Stimulated activated CD4-positive, alpha-beta T cell treated with anti-CD3 and anti-CD28 coated beads, Interleukin-4, amount 100 ng/mL, for 1 hour (primary cell): ENCODE measurements at regions not wholly inside any gene's neighbourhood (a gene's known extent, or its start where the extent isn't known, plus 50 kb on each side); places are given as distances from the start of the nearest gene placed in this dataset.
"Not testable (repeated sequence)": the region's sequence is repeated elsewhere in the genome, so short reads cannot be mapped to it uniquely, and the experiment has no call there.

Experiments used
- DNase-seq: peaks from one replicate; pipeline ENCODE4 v3.0.0-alpha.2; 2020

GRCh38 chr6:140388815-140389214 lies 1014.4 kb upstream of the CITED2 start:
- DNase-seq = no peak

- DNase-seq = no peak
These were observed 1013.8 kb upstream of the CITED2 start for GRCh38 chr6:140388192-140388802.

DNA sequence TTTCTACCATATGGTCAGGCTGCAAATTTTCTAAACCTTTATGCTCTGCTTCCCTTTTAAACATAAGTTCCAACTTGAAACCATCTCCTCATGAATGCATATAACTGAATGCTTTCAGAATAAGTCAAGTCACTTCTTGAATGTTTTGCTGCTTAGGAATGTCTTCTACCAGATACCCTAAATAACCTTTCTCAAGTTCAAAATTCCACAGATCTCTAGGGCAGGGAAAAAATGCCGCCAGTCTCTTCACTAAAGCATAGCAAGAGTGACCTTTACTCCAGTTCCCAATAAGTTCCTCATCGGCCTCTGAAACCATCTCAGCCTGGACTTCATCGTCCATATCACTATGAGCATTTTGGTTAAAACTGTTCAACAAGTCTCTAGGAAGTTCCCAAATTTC lies 1011.2 kb upstream of the CITED2 start:
- DNase-seq = no peak

- no peak for DNase-seq
These were observed 1007.9 kb upstream of the CITED2 start for GRCh38 chr6:140382355-140382754.

DNA sequence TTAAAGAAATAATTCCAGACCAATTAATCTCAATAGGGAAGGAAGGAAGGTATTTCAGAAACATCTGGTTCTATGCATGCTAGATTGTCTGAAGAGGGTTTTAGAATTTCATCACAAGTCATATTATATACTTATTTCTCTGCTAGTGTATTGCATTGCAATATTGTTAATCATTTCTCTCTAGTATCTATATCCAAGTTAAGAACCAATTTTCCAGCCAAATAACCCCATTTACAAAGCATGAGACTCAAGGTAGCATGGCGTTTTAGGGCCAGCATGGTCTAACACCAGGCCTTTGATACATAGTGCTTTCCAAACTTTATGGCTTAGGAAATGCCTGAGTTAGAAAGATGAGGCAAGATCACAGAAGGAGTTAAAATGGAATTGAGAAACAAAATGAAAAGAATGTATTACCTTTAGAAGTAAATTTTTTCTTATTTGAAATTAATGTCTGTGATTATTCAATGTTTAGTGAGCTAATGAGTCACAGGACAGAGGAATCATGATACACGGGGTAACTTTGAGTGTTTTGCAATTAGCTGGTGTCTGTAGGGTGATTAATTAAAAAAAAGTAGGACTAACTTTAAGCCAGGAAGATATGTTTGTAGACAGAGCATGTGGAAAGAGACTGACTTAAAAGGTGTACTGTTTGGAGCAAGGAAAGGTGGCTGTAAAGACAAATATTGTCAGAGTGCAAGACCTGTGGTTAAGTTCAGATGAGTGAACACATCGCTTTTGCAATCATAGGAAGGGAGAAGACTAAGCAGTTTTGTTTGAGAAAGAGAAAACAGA lies 1006.2 kb upstream of the CITED2 start:
- no peak for DNase-seq

DNA sequence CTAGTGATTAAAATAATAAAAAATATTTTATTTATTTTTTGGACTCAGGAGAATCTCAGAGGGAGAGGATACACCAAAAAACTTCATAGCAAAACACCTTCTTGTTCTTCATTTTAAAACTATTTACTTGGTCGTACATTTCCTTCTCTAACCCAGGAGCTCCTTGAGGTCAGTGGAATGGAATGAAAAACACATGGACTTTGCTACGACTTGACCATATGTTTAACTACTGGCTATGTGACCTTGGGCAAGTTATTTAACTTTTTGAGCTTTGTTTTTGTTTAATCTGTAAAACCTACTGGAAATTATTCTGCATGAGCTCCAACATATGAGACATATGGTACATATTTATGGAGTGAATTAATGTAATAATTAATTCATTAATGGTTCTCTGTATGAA lies 1005.5 kb upstream of the CITED2 start:
- DNase-seq = no peak

- DNase-seq = no peak
These were observed 1001.8 kb upstream of the CITED2 start for GRCh38 chr6:140376209-140376608.

DNA sequence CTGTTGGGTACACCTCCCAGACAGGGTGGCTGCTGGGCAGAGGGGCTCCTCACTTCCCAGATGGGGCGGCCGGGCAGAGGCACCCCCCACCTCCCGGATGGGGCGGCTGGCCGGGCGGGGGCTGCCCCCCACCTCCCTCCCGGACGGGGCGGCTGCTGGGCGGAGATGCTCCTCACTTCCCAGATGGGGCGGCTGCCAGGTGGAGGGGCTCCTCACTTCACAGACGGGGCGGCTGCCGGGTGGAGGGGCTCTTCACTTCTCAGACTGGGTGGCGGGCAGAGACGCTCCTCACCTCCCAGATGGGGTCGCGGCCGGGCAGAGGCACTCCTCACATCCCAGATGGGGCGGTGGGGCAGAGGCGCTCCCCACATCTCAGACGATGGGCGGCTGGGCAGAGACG lies 999.3 kb upstream of the CITED2 start:
- not testable (repeated sequence) for DNase-seq

DNA sequence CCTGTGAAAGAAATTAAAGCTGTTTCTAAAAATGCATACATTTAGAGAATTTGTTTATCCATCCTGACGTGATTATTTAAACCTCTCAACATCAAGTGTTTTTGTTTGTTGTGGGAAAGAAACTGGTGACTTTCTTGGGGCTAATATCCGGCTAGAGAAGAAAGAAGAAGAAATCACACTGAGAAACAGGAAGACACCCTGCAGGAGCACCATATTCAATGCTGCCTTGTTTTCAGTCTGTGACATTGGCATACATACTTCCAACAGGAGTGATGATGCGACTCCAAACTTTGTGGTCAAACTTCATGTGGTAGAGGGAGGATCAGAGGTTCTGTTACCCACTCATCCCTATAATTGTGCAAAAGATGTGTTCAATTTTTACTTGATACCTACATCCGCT lies 997.6 kb upstream of the CITED2 start:
- no peak for DNase-seq

DNA sequence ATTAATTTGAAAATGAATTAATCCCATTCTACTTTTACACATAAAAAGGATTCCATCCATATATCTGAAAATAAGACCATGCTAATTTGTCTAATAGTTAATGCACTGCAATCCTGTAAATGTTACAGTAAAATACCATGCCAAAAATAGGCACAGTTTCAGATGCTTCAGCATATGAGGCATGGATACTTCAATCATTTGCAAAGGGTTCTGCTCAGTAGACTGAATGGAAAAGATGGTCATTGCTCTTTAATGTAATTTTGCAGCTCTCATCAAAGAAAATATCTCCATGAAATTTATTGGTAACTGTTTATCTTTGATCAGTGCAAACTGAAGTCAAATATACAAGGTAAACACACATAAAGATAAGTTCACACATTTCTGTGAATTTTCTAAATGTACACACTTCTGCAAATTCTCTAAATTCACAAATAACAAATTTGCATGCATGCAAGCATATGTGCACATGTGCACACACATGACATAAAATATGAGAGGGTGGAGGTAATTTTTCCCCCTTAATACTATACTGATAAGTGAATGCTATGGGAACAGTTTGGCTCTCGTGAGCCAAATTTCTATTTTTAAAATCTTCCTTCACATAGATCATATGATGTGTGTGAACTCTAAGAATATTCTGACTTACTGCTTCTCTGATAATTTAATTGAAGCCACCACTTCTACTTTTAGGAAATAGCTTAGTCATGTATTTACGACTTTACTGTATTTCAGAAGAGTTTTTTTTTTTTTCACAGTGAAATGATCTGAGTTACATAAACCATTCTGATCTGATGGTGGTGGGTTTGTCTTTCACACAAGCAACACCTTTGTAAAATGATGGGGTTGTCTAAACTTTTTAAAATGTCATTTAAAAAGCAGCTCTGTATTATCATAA lies 996.8 kb upstream of the CITED2 start:
- DNase-seq = no peak

DNA sequence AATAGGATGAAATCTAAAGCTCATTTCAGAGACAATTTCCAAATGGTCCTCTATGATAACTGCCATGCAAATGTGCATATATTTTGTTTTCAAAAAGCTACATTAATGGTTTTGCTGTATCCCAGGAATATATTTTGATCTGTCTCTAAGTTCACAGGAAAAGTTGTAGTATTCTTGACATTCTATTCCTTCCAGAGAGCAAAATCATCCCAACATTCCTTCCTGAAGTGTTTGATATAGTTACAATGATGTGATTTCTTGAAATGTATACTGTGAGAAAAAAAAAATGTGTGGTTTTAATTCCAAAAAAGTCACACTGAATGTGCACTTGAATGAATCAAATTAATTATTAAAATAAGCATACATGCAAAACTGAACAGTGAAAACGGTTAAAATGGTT lies 996.0 kb upstream of the CITED2 start:
- no peak for DNase-seq

- DNase-seq = no peak
These were observed 992.5 kb upstream of the CITED2 start for GRCh38 chr6:140366991-140367390.

GRCh38 chr6:140364916-140365315 lies 990.5 kb upstream of the CITED2 start:
- DNase-seq = no peak

- DNase-seq = no peak
These were observed 986.2 kb upstream of the CITED2 start for GRCh38 chr6:140360651-140361050.

DNA sequence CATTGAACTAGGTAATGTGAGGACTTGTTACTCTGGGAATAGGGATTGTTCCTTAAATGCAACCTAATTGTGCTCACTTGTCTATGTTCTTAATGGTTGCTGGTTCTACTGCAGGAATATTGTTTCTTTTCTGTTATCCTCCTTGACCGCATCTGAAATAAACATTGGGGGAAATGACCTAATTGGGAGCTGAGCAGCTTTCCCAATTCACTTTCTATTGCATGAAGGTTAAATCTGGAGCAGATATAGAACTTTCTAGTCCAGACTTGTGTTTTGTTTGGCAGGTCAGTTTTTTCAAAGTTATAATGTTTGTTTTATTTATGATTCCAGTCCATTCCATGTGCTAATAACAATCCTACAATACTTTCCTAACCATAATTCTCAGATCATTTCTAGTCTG lies 981.0 kb upstream of the CITED2 start:
- no peak for DNase-seq

GRCh38 chr6:140354296-140354695 lies 979.8 kb upstream of the CITED2 start:
- DNase-seq = no peak

DNA sequence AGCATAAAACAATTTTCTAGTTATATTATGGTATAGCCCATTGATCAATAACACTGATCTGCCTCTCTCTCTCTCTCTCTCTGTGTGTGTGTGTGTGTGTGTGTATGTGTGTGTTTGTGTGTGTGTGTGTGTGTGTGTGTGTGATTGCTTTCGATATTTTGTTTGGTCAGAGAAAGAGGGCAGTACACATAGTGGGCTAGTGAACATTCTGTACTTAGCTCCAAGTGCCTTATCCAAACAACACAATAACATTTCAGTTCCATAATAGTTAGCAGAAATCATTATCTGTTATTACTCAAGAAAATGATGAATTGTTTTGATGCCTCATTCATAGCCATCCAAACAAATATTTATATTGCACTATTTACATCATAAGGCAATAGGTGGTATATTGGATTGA lies 979.1 kb upstream of the CITED2 start:
- DNase-seq = no peak

DNA sequence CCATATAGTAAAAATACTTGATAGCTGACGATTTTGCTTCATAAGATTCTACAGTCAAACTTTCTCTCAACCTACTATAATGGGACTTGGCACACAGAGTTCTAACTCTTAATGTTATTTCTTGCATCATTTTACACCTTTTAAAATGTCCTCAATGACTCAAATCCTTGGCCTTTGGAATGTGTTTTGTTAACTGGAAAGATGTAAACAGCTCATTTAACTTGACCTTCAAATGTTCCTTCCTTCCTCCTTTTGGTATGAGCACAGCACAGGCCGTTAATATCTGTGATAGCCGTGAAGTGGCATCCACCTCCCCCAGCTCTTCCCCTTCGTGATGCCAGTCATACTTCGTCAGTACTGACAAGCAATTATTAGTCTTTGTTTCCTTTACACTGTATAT lies 972.0 kb upstream of the CITED2 start:
- no peak for DNase-seq

GRCh38 chr6:140345935-140346334 lies 971.5 kb upstream of the CITED2 start:
- no peak for DNase-seq

- no peak for DNase-seq
These were observed 969.9 kb upstream of the CITED2 start for GRCh38 chr6:140344142-140344913.

- DNase-seq = no peak
These were observed 968.7 kb upstream of the CITED2 start for GRCh38 chr6:140343128-140343527.

DNA sequence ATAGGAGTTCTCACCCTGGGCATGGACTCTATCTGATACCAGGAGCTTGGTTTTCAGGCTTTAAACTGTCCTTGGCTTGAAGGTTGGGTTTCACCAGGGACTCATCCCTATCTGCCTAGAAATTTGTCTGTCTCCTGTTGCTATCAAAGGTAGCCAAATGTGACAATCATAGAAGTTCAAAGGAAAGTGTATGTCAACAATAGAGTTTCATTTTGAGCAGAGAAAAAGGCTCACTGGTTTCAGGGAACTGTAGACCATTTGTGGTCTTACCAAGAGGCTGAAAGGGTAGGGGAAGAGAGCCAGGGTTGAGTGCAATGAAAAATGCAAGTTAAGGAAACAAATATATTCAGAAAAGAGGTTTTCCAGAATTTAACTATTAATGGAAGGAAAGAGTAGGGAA lies 966.8 kb upstream of the CITED2 start:
- no peak for DNase-seq

DNA sequence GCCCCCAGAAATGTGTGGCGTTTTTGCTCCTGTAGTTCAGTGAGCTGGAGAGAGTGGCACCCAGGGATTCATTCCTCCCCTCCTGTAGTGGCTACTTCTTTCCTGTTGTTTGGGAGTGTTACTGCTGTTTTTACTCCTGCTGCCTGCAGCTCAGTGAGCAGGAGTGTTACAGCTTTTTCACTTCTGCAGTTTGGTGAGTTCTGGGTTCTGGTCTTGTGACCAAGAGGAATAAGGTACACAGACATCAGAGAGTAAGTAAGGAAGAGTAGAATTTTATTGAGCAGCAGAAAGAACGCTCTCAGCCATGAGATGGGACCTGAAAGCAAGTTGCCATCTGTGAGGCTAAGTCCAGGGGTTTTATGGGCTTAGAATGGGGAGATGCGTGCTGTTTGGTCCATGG lies 966.3 kb upstream of the CITED2 start:
- no peak for DNase-seq
